ENCODE measurements at regions not wholly inside any gene's neighbourhood (a gene's known extent, or its start where the extent isn't known, plus 50 kb on each side); places are given as distances from the start of the nearest gene placed in this dataset.

DNA sequence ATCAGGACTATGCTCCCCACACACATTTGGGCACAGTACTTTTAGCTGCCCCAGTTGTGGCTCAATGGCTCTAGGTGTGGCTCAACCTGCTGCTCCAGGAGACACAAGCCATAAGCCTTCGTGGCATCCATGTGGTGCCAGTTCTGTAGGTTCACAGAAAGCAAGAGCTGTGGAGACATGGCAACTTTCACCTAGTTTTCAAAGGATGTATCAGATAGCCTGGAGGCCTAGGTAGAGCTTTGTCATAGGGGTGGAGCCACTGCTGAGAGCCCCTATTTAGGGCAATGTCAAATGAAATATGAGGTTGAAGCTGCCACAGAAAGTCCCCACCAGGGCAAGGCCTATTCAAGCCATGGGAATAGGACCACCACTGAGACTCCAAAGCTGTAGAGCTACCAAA is 210.5 kb downstream of the LMO4 start:
- H3K27ac ChIP-seq (ENCODE audit: low read depth in 1 of 2, low read length in 2 of 2) = no peak overlapping the region
- no peaks in the 10 kb centered on the region for H3K4me1 ChIP-seq (ENCODE audit: control insufficient read depth in 4 of 4, insufficient read depth in 4 of 4, low read length in 3 of 4)
- no peak overlapping the region for H3K9ac ChIP-seq (ENCODE audit: low read depth in 1 of 2, low read length in 2 of 2)
- WGBS = 74% methylated on average over 1 of the region's 1 CpG
- no peaks in the 10 kb centered on the region for H3K36me3 ChIP-seq (ENCODE audit: control insufficient read depth in 4 of 4, insufficient read depth in 3 of 4, low read depth in 1 of 4, low read length in 3 of 4)
- H3K27me3 ChIP-seq (ENCODE audit: control insufficient read depth in 4 of 4, insufficient read depth in 4 of 4, low read length in 3 of 4) = no peaks in the 10 kb centered on the region
- TF ChIP-seq YY1 (IDR thresholded peaks at IDR 0.05) = no peak
- TF ChIP-seq RXRA (IDR thresholded peaks at IDR 0.05) = no peak
- no peak for TF ChIP-seq NR2F2 (IDR thresholded peaks at IDR 0.05)
- TF ChIP-seq, protein P1, sequence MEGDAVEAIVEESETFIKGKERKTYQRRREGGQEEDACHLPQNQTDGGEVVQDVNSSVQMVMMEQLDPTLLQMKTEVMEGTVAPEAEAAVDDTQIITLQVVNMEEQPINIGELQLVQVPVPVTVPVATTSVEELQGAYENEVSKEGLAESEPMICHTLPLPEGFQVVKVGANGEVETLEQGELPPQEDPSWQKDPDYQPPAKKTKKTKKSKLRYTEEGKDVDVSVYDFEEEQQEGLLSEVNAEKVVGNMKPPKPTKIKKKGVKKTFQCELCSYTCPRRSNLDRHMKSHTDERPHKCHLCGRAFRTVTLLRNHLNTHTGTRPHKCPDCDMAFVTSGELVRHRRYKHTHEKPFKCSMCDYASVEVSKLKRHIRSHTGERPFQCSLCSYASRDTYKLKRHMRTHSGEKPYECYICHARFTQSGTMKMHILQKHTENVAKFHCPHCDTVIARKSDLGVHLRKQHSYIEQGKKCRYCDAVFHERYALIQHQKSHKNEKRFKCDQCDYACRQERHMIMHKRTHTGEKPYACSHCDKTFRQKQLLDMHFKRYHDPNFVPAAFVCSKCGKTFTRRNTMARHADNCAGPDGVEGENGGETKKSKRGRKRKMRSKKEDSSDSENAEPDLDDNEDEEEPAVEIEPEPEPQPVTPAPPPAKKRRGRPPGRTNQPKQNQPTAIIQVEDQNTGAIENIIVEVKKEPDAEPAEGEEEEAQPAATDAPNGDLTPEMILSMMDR (IDR thresholded peaks at IDR 0.05; ENCODE audit: low read depth, low read length, missing input control) = no peak
- no peak for TF ChIP-seq HNF4G (IDR thresholded peaks at IDR 0.05)
- no peak for DNase-seq (ENCODE audit: low spot score)
- H3K4me3 ChIP-seq (ENCODE audit: low read depth in 1 of 3, low read length in 3 of 3) = no peak overlapping the region
- peaks cover 0 to 8% (median 3%) of the 10 kb centered on the region in 4 donors for H3K9me3 ChIP-seq (ENCODE audit: control insufficient read depth in 4 of 4, low read length in 3 of 4)

- WGBS = 94% methylated on average over 2 of the region's 2 CpGs
- H3K4me1 ChIP-seq (ENCODE audit: control insufficient read depth in 4 of 4, insufficient read depth in 4 of 4, low read length in 3 of 4) = no peaks in the 10 kb centered on the region
- H3K9ac ChIP-seq (ENCODE audit: low read depth in 1 of 2, low read length in 2 of 2) = no peak overlapping the region
- no peaks in the 10 kb centered on the region for H3K36me3 ChIP-seq (ENCODE audit: control insufficient read depth in 4 of 4, insufficient read depth in 3 of 4, low read depth in 1 of 4, low read length in 3 of 4)
- TF ChIP-seq YY1 (IDR thresholded peaks at IDR 0.05) (no peak), HNF4G (IDR thresholded peaks at IDR 0.05) (no peak), FOXA1 (IDR thresholded peaks at IDR 0.05) (no peak), RXRA (IDR thresholded peaks at IDR 0.05) (no peak), SP1 (IDR thresholded peaks at IDR 0.05) (no peak), TAF1 (conservative IDR thresholded peaks at IDR 0.05) (no peak), JUND (IDR thresholded peaks at IDR 0.05) (no peak), RAD21 (IDR thresholded peaks at IDR 0.05) (no peak), ATF3 (IDR thresholded peaks at IDR 0.05) (no peak), NR2F2 (IDR thresholded peaks at IDR 0.05) (no peak), HNF4A (conservative IDR thresholded peaks at IDR 0.05) (no peak), ZBTB33 (IDR thresholded peaks at IDR 0.05) (no peak), FOXA2 (IDR thresholded peaks at IDR 0.05) (no peak), EGR1 (IDR thresholded peaks at IDR 0.05; ENCODE audit: low read depth in 2 of 2) (no peak), GABPA (IDR thresholded peaks at IDR 0.05 in 1 of 2, conservative IDR thresholded peaks at IDR 0.05 in 1 of 2) (no peak)
- TF ChIP-seq, protein P1 (IDR thresholded peaks at IDR 0.05; ENCODE audit: low read depth, low read length, missing input control) = no peak
- TF ChIP-seq, protein P2, sequence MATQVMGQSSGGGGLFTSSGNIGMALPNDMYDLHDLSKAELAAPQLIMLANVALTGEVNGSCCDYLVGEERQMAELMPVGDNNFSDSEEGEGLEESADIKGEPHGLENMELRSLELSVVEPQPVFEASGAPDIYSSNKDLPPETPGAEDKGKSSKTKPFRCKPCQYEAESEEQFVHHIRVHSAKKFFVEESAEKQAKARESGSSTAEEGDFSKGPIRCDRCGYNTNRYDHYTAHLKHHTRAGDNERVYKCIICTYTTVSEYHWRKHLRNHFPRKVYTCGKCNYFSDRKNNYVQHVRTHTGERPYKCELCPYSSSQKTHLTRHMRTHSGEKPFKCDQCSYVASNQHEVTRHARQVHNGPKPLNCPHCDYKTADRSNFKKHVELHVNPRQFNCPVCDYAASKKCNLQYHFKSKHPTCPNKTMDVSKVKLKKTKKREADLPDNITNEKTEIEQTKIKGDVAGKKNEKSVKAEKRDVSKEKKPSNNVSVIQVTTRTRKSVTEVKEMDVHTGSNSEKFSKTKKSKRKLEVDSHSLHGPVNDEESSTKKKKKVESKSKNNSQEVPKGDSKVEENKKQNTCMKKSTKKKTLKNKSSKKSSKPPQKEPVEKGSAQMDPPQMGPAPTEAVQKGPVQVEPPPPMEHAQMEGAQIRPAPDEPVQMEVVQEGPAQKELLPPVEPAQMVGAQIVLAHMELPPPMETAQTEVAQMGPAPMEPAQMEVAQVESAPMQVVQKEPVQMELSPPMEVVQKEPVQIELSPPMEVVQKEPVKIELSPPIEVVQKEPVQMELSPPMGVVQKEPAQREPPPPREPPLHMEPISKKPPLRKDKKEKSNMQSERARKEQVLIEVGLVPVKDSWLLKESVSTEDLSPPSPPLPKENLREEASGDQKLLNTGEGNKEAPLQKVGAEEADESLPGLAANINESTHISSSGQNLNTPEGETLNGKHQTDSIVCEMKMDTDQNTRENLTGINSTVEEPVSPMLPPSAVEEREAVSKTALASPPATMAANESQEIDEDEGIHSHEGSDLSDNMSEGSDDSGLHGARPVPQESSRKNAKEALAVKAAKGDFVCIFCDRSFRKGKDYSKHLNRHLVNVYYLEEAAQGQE (IDR thresholded peaks at IDR 0.05) = no peak
- TF ChIP-seq, protein P3, sequence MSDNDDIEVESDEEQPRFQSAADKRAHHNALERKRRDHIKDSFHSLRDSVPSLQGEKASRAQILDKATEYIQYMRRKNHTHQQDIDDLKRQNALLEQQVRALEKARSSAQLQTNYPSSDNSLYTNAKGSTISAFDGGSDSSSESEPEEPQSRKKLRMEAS (IDR thresholded peaks at IDR 0.05) = no peak
- no peak overlapping the region for H3K4me3 ChIP-seq (ENCODE audit: low read depth in 1 of 3, low read length in 3 of 3)
- DNase-seq (ENCODE audit: low spot score) = no peak
- H3K9me3 ChIP-seq (ENCODE audit: control insufficient read depth in 4 of 4, low read length in 3 of 4) = peaks cover 0 to 8% (median 4%) of the 10 kb centered on the region in 4 donors
- no peaks in the 10 kb centered on the region for H3K27me3 ChIP-seq (ENCODE audit: control insufficient read depth in 4 of 4, insufficient read depth in 4 of 4, low read length in 3 of 4)
- no peak overlapping the region for H3K27ac ChIP-seq (ENCODE audit: low read depth in 1 of 2, low read length in 2 of 2)
Observed at GRCh38 chr1:87542697-87543096, 214.0 kb downstream of the LMO4 start.
